TTC549 (cell line): ENCODE measurements at regions not wholly inside any gene's neighbourhood (a gene's known extent, or its start where the extent isn't known, plus 50 kb on each side); places are given as distances from the start of the nearest gene placed in this dataset.

Source experiments
- FAIRE-seq: peaks from 2 replicates; lab custom pipeline; 2012; peaks lifted over from hg19 to GRCh38; lab: Jason Lieb, UNC

GRCh38 chr2:196445991-196446390 lies 193.5 kb upstream of the CCDC150 start:
- no peak for FAIRE-seq

- no peak for FAIRE-seq
Measured at GRCh38 chr2:196448407-196449079, 191.0 kb upstream of the CCDC150 start.

- FAIRE-seq, result no peak
Measured at GRCh38 chr2:196449083-196449482, 190.4 kb upstream of the CCDC150 start.

- no peak for FAIRE-seq
Measured at GRCh38 chr2:196452758-196453157, 186.8 kb upstream of the CCDC150 start.

GRCh38 chr2:196453613-196454047 lies 185.9 kb upstream of the CCDC150 start:
- FAIRE-seq, result no peak

GRCh38 chr2:196454492-196454891 lies 185.0 kb upstream of the CCDC150 start:
- no peak for FAIRE-seq

GRCh38 chr2:196459539-196459938 lies 180.0 kb upstream of the CCDC150 start:
- FAIRE-seq, result no peak

GRCh38 chr2:196463706-196464105 lies 175.8 kb upstream of the CCDC150 start:
- no peak for FAIRE-seq

- FAIRE-seq, result no peak
Measured at GRCh38 chr2:196464311-196464710, 175.2 kb upstream of the CCDC150 start.

- no peak for FAIRE-seq
Measured at GRCh38 chr2:196466581-196466980, 172.9 kb upstream of the CCDC150 start.

- no peak for FAIRE-seq
Measured at GRCh38 chr2:196468394-196468793, 171.1 kb upstream of the CCDC150 start.

- FAIRE-seq, result no peak
Measured at GRCh38 chr2:196473617-196474016, 165.9 kb upstream of the CCDC150 start.

GRCh38 chr2:196475611-196476010 lies 163.9 kb upstream of the CCDC150 start:
- FAIRE-seq, result no peak

GRCh38 chr2:196478588-196478987 lies 160.9 kb upstream of the CCDC150 start:
- FAIRE-seq, result no peak

GRCh38 chr2:196479350-196479749 lies 160.2 kb upstream of the CCDC150 start:
- no peak for FAIRE-seq

GRCh38 chr2:196480653-196481323 lies 158.7 kb upstream of the CCDC150 start:
- FAIRE-seq, result no peak

- FAIRE-seq, result no peak
Measured at GRCh38 chr2:196481324-196481697, 158.2 kb upstream of the CCDC150 start.

- no peak for FAIRE-seq
Measured at GRCh38 chr2:196482119-196483065, 157.1 kb upstream of the CCDC150 start.

GRCh38 chr2:196486146-196486545 lies 153.4 kb upstream of the CCDC150 start:
- no peak for FAIRE-seq

GRCh38 chr2:196487417-196487816 lies 152.1 kb upstream of the CCDC150 start:
- FAIRE-seq, result no peak

- no peak for FAIRE-seq
Measured at GRCh38 chr2:196489371-196489770, 150.1 kb upstream of the CCDC150 start.

GRCh38 chr2:196492946-196493345 lies 146.6 kb upstream of the CCDC150 start:
- no peak for FAIRE-seq

- FAIRE-seq, result no peak
Measured at GRCh38 chr2:196498962-196499361, 140.6 kb upstream of the CCDC150 start.
